PC-9 (cell line): ENCODE measurements at regions not wholly inside any gene's neighbourhood (a gene's known extent, or its start where the extent isn't known, plus 50 kb on each side); places are given as distances from the start of the nearest gene placed in this dataset.

Experiments used
- BruUV-seq: library from RNA; stranded (reverse); fragments of 400-500 nt; replicated peaks from 2 replicates; lab custom pipeline; 2021; lab: Mats Ljungman, UMichigan
- CTCF ChIA-PET: fragments of 300-600 bp; sonication (Branson Sonifier 250); formaldehyde crosslinking; loops from one replicate; lab custom pipeline; 2022; ENCODE audit warnings: antibody characterized with exemption; lab: Charles Lee
- POLR2A ChIA-PET: fragments of 300-600 bp; sonication (Branson Sonifier 250); formaldehyde crosslinking; loops from one replicate; lab custom pipeline; 2022; ENCODE audit warnings: antibody characterized with exemption; ENCODE audit not compliant: unreplicated experiment; lab: Charles Lee
- DNase-seq, 2 experiments: peaks; one replicate each; pipeline versions ENCODE4 v3.0.0 to v3.0.0-alpha.2; 2015 to 2022; ENCODE audit warnings: mixed read lengths in 1 of 2
- H2AFZ ChIP-seq: fragments of 200-600 bp; sonication (generic); 2 replicates; pipeline ENCODE4 v1.8.1; 2017; ENCODE audit warnings: antibody characterized with exemption
- H3F3A ChIP-seq: fragments of 200-600 bp; sonication (generic); 2 replicates; pipeline ENCODE4 v1.8.1; 2017; ENCODE audit warnings: antibody characterized with exemption, mild to moderate bottlenecking, low read depth; ENCODE audit not compliant: insufficient read depth
- H3K27ac ChIP-seq: fragments of 200-600 bp; sonication (generic); 2 replicates; pipeline ENCODE4 v1.6.1; 2016; ENCODE audit warnings: mixed run types
- H3K27me3 ChIP-seq: fragments of 200-600 bp; sonication (generic); 2 replicates; pipeline ENCODE4 v1.6.1; 2016; ENCODE audit warnings: low read depth, mixed run types; ENCODE audit not compliant: insufficient read depth
- H3K36me3 ChIP-seq: fragments of 200-600 bp; sonication (generic); 2 replicates; pipeline ENCODE4 v1.6.1; 2016; ENCODE audit warnings: low read depth, mixed run types
- H3K4me1 ChIP-seq: fragments of 200-600 bp; sonication (generic); replicated peaks from 2 replicates; pipeline ENCODE4 v1.6.1; 2016; ENCODE audit warnings: mixed run types; ENCODE audit not compliant: insufficient read depth
- H3K4me2 ChIP-seq: fragments of 200-600 bp; sonication (generic); 2 replicates; pipeline ENCODE4 v1.6.1; 2017; ENCODE audit warnings: mixed run types
- H3K4me3 ChIP-seq: fragments of 200-600 bp; sonication (generic); 2 replicates; pipeline ENCODE4 v1.6.1; 2016; ENCODE audit warnings: mixed run types
- H3K79me2 ChIP-seq: fragments of 200-600 bp; sonication (generic); 2 replicates; pipeline ENCODE4 v1.6.1; 2017; ENCODE audit warnings: low read depth, mixed run types
- H3K9me2 ChIP-seq: fragments of 200-600 bp; sonication (generic); 2 replicates; pipeline ENCODE4 v1.8.1; 2017; ENCODE audit warnings: mild to moderate bottlenecking; ENCODE audit not compliant: insufficient read depth
- H3K9me3 ChIP-seq: fragments of 200-600 bp; sonication (generic); 2 replicates; pipeline ENCODE4 v1.8.1; 2016; ENCODE audit warnings: low read depth; ENCODE audit not compliant: insufficient read depth
- H4K20me1 ChIP-seq: fragments of 200-600 bp; sonication (generic); 2 replicates; pipeline ENCODE4 v1.8.1; 2017; ENCODE audit not compliant: insufficient read depth
- CTCF ChIP-seq: fragments of 200-600 bp; sonication (generic); conservative IDR thresholded peaks from 2 replicates; pipeline ENCODE4 v1.6.1; 2017; ENCODE audit warnings: mixed run types, antibody characterized with exemption, mild to moderate bottlenecking, moderate library complexity
- EZH2 ChIP-seq: fragments of 200-600 bp; sonication (generic); IDR thresholded peaks from 2 replicates; pipeline ENCODE4 v1.8.0; 2017; ENCODE audit warnings: antibody characterized with exemption, low read depth
- intact Hi-C: fragments of 100-400 bp; cut with micrococcal nuclease; formaldehyde crosslinking; loops from one replicate; pipeline ENCODE4 v1.10.0; 2022; ENCODE audit not compliant: unreplicated experiment

DNA sequence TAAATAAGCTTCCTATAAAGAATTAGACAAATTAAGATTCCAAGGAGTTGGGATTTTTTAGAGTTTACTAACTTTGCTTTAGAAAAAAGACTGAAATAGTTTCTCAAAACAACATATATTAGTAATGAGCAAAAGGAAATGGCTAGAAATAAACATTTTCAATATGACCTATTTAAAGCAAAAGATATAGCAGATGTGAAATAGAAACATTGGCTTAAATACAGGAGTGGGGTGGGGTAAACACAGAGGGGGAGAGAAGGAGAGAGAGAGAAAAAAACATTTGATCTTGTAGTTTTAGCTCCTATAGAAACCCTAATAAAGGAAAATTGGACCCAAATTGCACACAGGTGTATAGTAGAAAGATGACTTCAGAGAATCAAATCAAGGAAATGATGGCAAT is 794.5 kb downstream of the MED13L start:
- Histone ChIP-seq H3K4me2 (no peak overlapping the region), H3K4me3 (no peak overlapping the region), H3K36me3 (no peaks in the 10 kb centered on the region), H3K27ac (no peak overlapping the region), H3K9me2 (no peaks in the 10 kb centered on the region), H4K20me1 (no peaks in the 10 kb centered on the region), H3K79me2 (no peaks in the 10 kb centered on the region), H3K4me1 (no peaks in the 10 kb centered on the region), H3K27me3 (peaks cover 8% of the 10 kb centered on the region; the same call in 1 of the 2 replicates), H3F3A (no peaks in the 10 kb centered on the region), H2AFZ (no peak overlapping the region), H3K9me3 (no peaks in the 10 kb centered on the region)
- BruUV-seq = no TSS peak
- CTCF ChIA-PET = no interaction called here
- no peak for DNase-seq
- TF ChIP-seq EZH2 (no peak), CTCF (no peak)
- POLR2A ChIA-PET = no interaction called here
- intact Hi-C loops = no loop called here

DNA sequence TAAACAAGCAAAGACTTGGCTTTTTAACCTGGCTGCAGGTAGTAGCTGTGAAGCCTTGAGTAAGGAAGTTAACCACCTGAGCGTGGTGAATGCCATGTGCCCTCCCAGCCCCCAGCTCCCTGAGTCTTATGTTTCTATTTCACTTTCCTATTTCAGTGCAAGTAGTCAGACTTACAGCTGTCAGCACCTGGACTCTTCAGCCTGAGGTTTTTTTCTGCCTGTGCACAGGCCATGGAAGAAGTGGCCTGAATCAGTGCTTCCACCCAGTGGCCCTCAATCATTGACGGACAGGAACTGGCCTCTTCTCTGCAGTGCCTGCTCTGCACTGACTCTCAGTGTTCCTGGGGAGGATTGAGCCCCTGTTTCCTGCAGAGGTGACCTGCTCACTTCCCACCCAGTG is 796.4 kb downstream of the MED13L start:
- no peaks in the 10 kb centered on the region for H3K27me3 ChIP-seq
- H3K79me2 ChIP-seq = no peaks in the 10 kb centered on the region
- no peak overlapping the region for H3K4me3 ChIP-seq
- TF ChIP-seq EZH2 (no peak), CTCF (no peak)
- H3K36me3 ChIP-seq = no peaks in the 10 kb centered on the region
- ChIA-PET CTCF (no interaction called here), POLR2A (no interaction called here)
- no peaks in the 10 kb centered on the region for H3K9me3 ChIP-seq
- no peak overlapping the region for H3K27ac ChIP-seq
- BruUV-seq = no TSS peak
- H3K9me2 ChIP-seq = no peaks in the 10 kb centered on the region
- intact Hi-C loops = no loop called here
- H4K20me1 ChIP-seq = no peaks in the 10 kb centered on the region
- H3K4me2 ChIP-seq = no peak overlapping the region
- no peaks in the 10 kb centered on the region for H3F3A ChIP-seq
- no peak overlapping the region for H2AFZ ChIP-seq
- DNase-seq = no peak
- H3K4me1 ChIP-seq = no peaks in the 10 kb centered on the region

GRCh38 chr12:115478505-115478904 is 794.5 kb upstream of the TBX3 start:
- H3F3A ChIP-seq = no peaks in the 10 kb centered on the region
- no peaks in the 10 kb centered on the region for H3K36me3 ChIP-seq
- no peak overlapping the region for H3K4me2 ChIP-seq
- no peak overlapping the region for H3K27ac ChIP-seq
- TF ChIP-seq EZH2 (no peak), CTCF (no peak)
- H2AFZ ChIP-seq = no peak overlapping the region
- H3K9me3 ChIP-seq = no peaks in the 10 kb centered on the region
- intact Hi-C loops = no loop called here
- no peaks in the 10 kb centered on the region for H3K9me2 ChIP-seq
- peaks cover 21% of the 10 kb centered on the region; the same call in 1 of the 2 replicates for H3K4me1 ChIP-seq
- H3K4me3 ChIP-seq = no peak overlapping the region
- H3K79me2 ChIP-seq = no peaks in the 10 kb centered on the region
- no TSS peak for BruUV-seq
- DNase-seq = no peak
- ChIA-PET CTCF (no interaction called here), POLR2A (no interaction called here)
- H3K27me3 ChIP-seq = no peaks in the 10 kb centered on the region
- H4K20me1 ChIP-seq = no peaks in the 10 kb centered on the region
